Colonic mucosa (tissue), 4 donors: ENCODE measurements at regions not wholly inside any gene's neighbourhood (a gene's known extent, or its start where the extent isn't known, plus 50 kb on each side); places are given as distances from the start of the nearest gene placed in this dataset.

Source experiments
- DNase-seq: peaks from one replicate; pipeline ENCODE4 v3.0.0-alpha.2; 2020
- H3K27ac ChIP-seq: fragments of 200-600 bp; one replicate; pipeline ENCODE4 v1.8.0; 2021
- H3K27me3 ChIP-seq: fragments of 200-600 bp; one replicate; pipeline ENCODE4 v1.8.0; 2021
- H3K36me3 ChIP-seq: fragments of 200-600 bp; one replicate; pipeline ENCODE4 v1.8.0; 2021
- H3K4me1 ChIP-seq: fragments of 200-600 bp; one replicate; pipeline ENCODE4 v1.8.0; 2021; ENCODE audit warnings: mild to moderate bottlenecking
- H3K4me3 ChIP-seq: fragments of 200-600 bp; one replicate; pipeline ENCODE4 v1.8.0; 2021
- H3K9ac ChIP-seq, 2 donors: one replicate each; pipeline ENCODE4 v1.7.0; 2013; ENCODE audit warnings: control low read depth in 2 of 2, low read depth in 2 of 2, low read length in 2 of 2
- H3K9me3 ChIP-seq: fragments of 200-600 bp; one replicate; pipeline ENCODE4 v1.8.0; 2021
- intact Hi-C: fragments of 100-400 bp; cut with DNase I; formaldehyde crosslinking; loops from one replicate; pipeline ENCODE4 v1.14.1; 2022
- TF ChIP-seq, protein P1 (sequence below): fragments of 200-600 bp; IDR thresholded peaks from one replicate; pipeline ENCODE4 v1.8.0; 2022; ENCODE audit warnings: antibody characterized with exemption, mild to moderate bottlenecking
- donor health status: healthy.
- donor health status: DM: no; HTN: no; CAD: no.
- donor health status: DM: no; HTN: no; CAD: no.

DNA sequence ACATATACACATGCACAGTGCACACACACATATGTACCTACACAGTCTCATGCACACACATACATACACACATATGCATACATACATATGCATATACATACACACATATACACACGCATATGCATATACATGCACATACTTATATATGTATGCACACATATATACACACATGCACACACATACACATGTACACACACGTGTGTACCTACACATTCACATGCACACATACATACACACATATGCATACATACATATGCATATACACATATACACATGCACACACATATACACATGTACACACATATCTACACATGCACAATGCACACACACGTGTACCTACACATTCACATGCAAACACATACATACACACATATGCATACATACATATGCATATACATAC, 100.3 kb upstream of the TWIST2 start:
- no peaks in the 10 kb centered on the region for H3K36me3 ChIP-seq
- no peaks in the 10 kb centered on the region for H3K9me3 ChIP-seq
- H3K9ac ChIP-seq: no peak overlapping the region
- TF ChIP-seq, protein P1, sequence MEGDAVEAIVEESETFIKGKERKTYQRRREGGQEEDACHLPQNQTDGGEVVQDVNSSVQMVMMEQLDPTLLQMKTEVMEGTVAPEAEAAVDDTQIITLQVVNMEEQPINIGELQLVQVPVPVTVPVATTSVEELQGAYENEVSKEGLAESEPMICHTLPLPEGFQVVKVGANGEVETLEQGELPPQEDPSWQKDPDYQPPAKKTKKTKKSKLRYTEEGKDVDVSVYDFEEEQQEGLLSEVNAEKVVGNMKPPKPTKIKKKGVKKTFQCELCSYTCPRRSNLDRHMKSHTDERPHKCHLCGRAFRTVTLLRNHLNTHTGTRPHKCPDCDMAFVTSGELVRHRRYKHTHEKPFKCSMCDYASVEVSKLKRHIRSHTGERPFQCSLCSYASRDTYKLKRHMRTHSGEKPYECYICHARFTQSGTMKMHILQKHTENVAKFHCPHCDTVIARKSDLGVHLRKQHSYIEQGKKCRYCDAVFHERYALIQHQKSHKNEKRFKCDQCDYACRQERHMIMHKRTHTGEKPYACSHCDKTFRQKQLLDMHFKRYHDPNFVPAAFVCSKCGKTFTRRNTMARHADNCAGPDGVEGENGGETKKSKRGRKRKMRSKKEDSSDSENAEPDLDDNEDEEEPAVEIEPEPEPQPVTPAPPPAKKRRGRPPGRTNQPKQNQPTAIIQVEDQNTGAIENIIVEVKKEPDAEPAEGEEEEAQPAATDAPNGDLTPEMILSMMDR: no peak
- no peak for DNase-seq
- intact Hi-C loops: no loop called here
- H3K4me1 ChIP-seq: no peaks in the 10 kb centered on the region
- no peak overlapping the region for H3K4me3 ChIP-seq
- H3K27ac ChIP-seq: no peak overlapping the region
- no peaks in the 10 kb centered on the region for H3K27me3 ChIP-seq

DNA sequence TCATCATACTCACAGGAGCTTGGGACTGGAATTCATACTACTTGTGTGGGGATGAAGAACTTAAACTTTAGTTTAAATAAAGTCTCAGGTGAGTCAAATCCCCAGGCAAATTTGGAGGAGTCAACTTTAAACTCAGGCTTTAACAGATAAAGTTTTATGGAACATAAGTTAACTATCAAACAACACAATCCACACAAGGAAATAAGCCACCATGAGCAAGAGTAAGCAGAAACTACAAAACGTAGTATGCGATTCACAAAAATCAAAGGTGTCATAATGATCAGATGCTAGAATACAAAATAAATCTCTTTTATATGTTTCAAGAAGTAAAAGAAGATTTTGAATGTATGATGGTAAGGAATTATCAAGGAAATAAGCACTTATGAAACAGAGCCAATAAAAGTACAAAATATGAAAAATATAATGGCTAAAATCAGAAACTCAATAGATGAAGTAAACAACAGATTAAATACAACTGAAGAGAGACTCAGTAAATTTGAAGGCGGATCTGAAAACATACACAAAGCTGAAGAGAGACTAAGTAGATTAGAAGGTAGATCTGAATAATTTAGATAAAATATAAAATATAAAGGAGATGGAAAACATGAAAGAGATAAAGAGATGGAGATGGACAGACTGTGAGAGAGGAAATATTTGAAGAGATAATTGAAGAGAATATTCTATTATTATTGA, 97.5 kb upstream of the TWIST2 start:
- H3K27ac ChIP-seq: no peak overlapping the region

DNA sequence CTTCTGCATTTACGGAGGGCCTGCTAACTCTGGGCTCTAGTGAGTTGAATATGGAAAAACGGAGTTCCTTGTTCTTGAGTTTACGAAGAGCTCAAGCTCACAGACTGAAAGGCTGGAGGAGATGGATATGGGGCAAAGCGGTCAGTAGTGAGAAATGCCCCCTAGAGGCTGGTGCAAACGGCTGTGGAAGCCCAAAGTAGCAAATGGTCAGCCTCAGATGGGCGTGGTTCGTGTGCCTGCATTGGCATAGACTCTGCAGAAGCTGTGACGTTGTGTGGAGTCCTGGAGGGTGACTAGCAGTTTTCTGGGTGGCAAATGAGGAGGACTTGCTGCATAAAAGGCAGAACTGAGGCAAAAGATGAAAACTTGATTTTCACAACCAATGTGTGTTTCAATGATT, 93.6 kb upstream of the TWIST2 start:
- intact Hi-C loops: no loop called here
- Histone ChIP-seq H3K9me3 (no peaks in the 10 kb centered on the region), H3K36me3 (no peaks in the 10 kb centered on the region), H3K9ac (no peak overlapping the region), H3K27me3 (no peaks in the 10 kb centered on the region), H3K4me3 (no peak overlapping the region), H3K4me1 (no peaks in the 10 kb centered on the region), H3K27ac (no peak overlapping the region)
- DNase-seq: no peak
- TF ChIP-seq, protein P1: no peak

More for the DNA sequence above, 97.5 kb upstream of the TWIST2 start:
- intact Hi-C loops: no loop called here
- Histone ChIP-seq H3K27me3 (no peaks in the 10 kb centered on the region), H3K36me3 (no peaks in the 10 kb centered on the region), H3K9me3 (no peaks in the 10 kb centered on the region), H3K9ac (no peak overlapping the region), H3K4me1 (no peaks in the 10 kb centered on the region), H3K4me3 (no peak overlapping the region)
- TF ChIP-seq, protein P1: no peak
- no peak for DNase-seq

DNA sequence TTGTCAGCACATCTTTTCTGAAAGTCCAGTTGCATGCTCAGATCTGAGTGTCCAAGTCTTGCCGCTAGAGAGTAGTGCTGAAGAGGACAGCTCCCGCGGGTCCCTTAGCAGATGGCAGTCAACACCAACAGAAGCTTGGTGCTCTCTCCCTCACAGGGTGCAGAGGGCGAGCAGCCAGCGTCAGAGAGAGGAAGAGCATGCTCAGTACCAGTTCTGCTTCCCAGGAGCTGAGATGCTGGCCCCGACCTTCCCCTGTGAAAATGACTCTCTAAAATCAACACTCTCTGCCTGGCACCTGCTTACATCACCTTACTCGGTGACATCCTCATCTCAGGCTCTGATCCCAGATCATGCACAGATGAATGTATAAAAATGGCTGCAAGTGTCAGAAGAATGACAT, 86.0 kb upstream of the TWIST2 start:
- H3K27me3 ChIP-seq: no peaks in the 10 kb centered on the region
- no peaks in the 10 kb centered on the region for H3K36me3 ChIP-seq
- DNase-seq: no peak
- no peaks in the 10 kb centered on the region for H3K9me3 ChIP-seq
- no peak overlapping the region for H3K4me3 ChIP-seq
- H3K9ac ChIP-seq: no peak overlapping the region
- H3K4me1 ChIP-seq: no peaks in the 10 kb centered on the region
- TF ChIP-seq, protein P1: no peak
- intact Hi-C loops: no loop called here
- no peak overlapping the region for H3K27ac ChIP-seq

DNA sequence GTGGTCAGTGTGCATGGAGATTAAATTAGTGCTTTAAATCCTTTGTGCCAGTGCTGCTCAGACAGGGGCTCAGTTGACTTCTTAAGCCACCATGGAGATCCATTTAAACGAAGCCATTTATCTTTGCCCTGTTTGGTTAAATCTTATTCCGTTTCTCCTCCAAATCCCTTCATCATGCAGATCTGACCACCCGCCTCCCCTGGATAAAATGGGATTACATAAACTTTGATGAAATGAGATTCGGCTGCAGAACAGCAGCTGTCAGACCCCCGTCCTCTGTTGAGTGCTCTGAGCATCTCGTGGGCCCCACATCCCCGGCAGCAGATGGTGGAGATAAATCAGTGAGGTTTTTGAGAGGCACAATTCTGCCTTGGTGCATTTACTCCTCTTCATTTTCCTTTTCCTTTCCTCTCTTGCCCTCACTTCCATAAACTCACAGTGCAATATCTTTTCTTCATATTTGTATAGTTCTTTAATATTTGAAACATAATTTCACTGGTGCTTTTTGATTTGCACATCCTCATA, 84.4 kb upstream of the TWIST2 start:
- no peaks in the 10 kb centered on the region for H3K27me3 ChIP-seq
- H3K4me1 ChIP-seq: no peaks in the 10 kb centered on the region
- no peaks in the 10 kb centered on the region for H3K36me3 ChIP-seq
- no peaks in the 10 kb centered on the region for H3K9me3 ChIP-seq
- intact Hi-C loops: no loop called here
- TF ChIP-seq, protein P1: no peak
- H3K4me3 ChIP-seq: no peak overlapping the region
- DNase-seq: no peak
- no peak overlapping the region for H3K9ac ChIP-seq
- no peak overlapping the region for H3K27ac ChIP-seq
